Stomach (tissue), 8 donors: ENCODE measurements at regions not wholly inside any gene's neighbourhood (a gene's known extent, or its start where the extent isn't known, plus 50 kb on each side); places are given as distances from the start of the nearest gene placed in this dataset.

Experiments used
- DNase-seq, 2 donors: peaks; one replicate each; pipeline versions ENCODE4 v3.0.0 to v3.0.0-alpha.2; 2013 to 2019
- H3K27ac ChIP-seq, 5 donors: fragments of 200-600 bp in 4 of 5; sonication (generic) in 4 of 5; one replicate each; pipeline ENCODE4 v1.5.1; 2013 to 2019; ENCODE audit warnings: mild to moderate bottlenecking in 1 of 5, moderate library complexity in 1 of 5
- H3K27me3 ChIP-seq, 3 donors: fragments of 200-600 bp; sonication (generic); one replicate each; pipeline ENCODE4 v1.5.1; 2017 to 2019; ENCODE audit warnings: mixed run types in 1 of 3
- H3K36me3 ChIP-seq, 4 donors: fragments of 200-600 bp; sonication (generic); 1 replicate in 3 of 4; 2 replicates in 1 of 4; pipeline ENCODE4 v1.5.1; 2016 to 2019
- H3K4me1 ChIP-seq, 4 donors: fragments of 200-600 bp; sonication (generic); one replicate each; pipeline ENCODE4 v1.5.1; 2016 to 2019
- H3K4me3 ChIP-seq, 4 donors: fragments of 200-600 bp; sonication (generic) in 3 of 4; one replicate each; pipeline ENCODE4 v1.5.1; 2016 to 2019; ENCODE audit warnings: mild to moderate bottlenecking in 1 of 4
- H3K9me3 ChIP-seq, 4 donors: fragments of 200-600 bp; sonication (generic); one replicate each; pipeline ENCODE4 v1.5.1; 2016 to 2019
- EP300 ChIP-seq: sonication (generic); formaldehyde crosslinking; IDR thresholded peaks from one replicate; pipeline ENCODE4 v1.6.1; 2017; ENCODE audit warnings: antibody characterized with exemption
- POLR2A ChIP-seq, 4 donors: fragments of 450-650 bp; IDR thresholded peaks; one replicate each; pipeline ENCODE4 v1.6.1; 2016; ENCODE audit warnings: antibody characterized with exemption in 4 of 4, control low read depth in 2 of 4, mild to moderate bottlenecking in 1 of 4, moderate library complexity in 1 of 4
- POLR2AphosphoS5 ChIP-seq, 3 donors: sonication (generic); formaldehyde crosslinking; IDR thresholded peaks; one replicate each; pipeline ENCODE4 v1.6.1; 2016; ENCODE audit warnings: antibody characterized with exemption in 3 of 3
- WGBS, 5 donors: extraction: QIAGEN DNeasy Blood & Tissue Kit in 3 of 5; methylation state at CpG; one replicate each; pipeline versions ENCODE4 v1.1.5 to v1.1.7; 2013 to 2018; 5-methylcytosine and 5-hydroxymethylcytosine counted together
- intact Hi-C: fragments of 100-400 bp; cut with DNase I; formaldehyde crosslinking; loops from one replicate; pipeline ENCODE4 v1.15.1; 2023; ENCODE audit warnings: low total_unique reads
- TF ChIP-seq, protein P1 (sequence below), 7 experiments: fragments of 450-650 bp in 4 of 7; fragments of 200-600 bp in 3 of 7; sonication (generic) in 3 of 7; IDR thresholded peaks; one replicate each; pipeline ENCODE4 v1.5.1; 2016 to 2019; ENCODE audit warnings: antibody characterized with exemption in 7 of 7, control low read depth in 2 of 7, mild to moderate bottlenecking in 1 of 7
- donor health status: healthy with polysubstance abuse.
- donor health status: Bipolar disorder and iron deficiency.
- donor health status: healthy.

GRCh38 chr5:8493176-8493575 is 624.2 kb downstream of the MTRR start:
- peak in 1 of 2 donors; percentile 14 for DNase-seq
- Histone ChIP-seq H3K27ac (no peak overlapping the region), H3K4me1 (no peaks in the 10 kb centered on the region), H3K27me3 (no peaks in the 10 kb centered on the region), H3K4me3 (no peak overlapping the region), H3K36me3 (peaks cover 0 to 3% (median 0%) of the 10 kb centered on the region in 4 donors), H3K9me3 (peaks cover 4 to 40% (median 24%) of the 10 kb centered on the region in 4 donors)
- TF ChIP-seq EP300 (no peak), POLR2A (IDR thresholded peaks at IDR 0.05) (no peak), POLR2AphosphoS5 (IDR thresholded peaks at IDR 0.05) (no peak)
- TF ChIP-seq, protein P1, sequence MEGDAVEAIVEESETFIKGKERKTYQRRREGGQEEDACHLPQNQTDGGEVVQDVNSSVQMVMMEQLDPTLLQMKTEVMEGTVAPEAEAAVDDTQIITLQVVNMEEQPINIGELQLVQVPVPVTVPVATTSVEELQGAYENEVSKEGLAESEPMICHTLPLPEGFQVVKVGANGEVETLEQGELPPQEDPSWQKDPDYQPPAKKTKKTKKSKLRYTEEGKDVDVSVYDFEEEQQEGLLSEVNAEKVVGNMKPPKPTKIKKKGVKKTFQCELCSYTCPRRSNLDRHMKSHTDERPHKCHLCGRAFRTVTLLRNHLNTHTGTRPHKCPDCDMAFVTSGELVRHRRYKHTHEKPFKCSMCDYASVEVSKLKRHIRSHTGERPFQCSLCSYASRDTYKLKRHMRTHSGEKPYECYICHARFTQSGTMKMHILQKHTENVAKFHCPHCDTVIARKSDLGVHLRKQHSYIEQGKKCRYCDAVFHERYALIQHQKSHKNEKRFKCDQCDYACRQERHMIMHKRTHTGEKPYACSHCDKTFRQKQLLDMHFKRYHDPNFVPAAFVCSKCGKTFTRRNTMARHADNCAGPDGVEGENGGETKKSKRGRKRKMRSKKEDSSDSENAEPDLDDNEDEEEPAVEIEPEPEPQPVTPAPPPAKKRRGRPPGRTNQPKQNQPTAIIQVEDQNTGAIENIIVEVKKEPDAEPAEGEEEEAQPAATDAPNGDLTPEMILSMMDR (IDR thresholded peaks at IDR 0.05), result no peak
- intact Hi-C loops, result no loop called here

DNA sequence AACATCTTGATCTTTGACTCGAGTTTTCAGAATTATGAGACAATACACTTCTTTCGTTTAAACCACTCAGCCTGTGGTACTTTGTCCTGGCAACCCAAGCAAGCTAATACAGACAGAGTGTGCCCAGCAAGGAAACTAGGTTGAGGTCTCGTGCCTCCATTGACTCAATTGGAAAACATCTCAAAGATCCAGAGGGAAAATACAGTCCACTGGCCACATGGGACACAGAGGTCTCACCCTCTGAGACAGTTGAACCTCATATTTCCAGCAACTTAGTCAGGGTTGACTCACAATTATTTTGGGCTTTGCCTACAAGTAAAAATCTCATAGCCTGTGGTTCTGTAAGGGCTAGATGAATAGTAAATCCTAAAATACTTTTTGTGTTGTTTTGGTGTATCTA is 631.5 kb downstream of the MTRR start:
- TF ChIP-seq POLR2A (IDR thresholded peaks at IDR 0.05) (no peak), EP300 (no peak), POLR2AphosphoS5 (IDR thresholded peaks at IDR 0.05) (no peak)
- TF ChIP-seq, protein P1 (IDR thresholded peaks at IDR 0.05), result no peak
- no peak for DNase-seq
- Histone ChIP-seq H3K27me3 (no peaks in the 10 kb centered on the region), H3K4me3 (no peak overlapping the region), H3K36me3 (no peaks in the 10 kb centered on the region), H3K4me1 (no peaks in the 10 kb centered on the region), H3K9me3 (peaks cover 0 to 42% (median 9%) of the 10 kb centered on the region in 4 donors), H3K27ac (no peak overlapping the region)
- intact Hi-C loops, result no loop called here
- 63 to 74% (median 74%) methylated on average over 3 of the region's 3 CpGs for WGBS, 5 donors

DNA sequence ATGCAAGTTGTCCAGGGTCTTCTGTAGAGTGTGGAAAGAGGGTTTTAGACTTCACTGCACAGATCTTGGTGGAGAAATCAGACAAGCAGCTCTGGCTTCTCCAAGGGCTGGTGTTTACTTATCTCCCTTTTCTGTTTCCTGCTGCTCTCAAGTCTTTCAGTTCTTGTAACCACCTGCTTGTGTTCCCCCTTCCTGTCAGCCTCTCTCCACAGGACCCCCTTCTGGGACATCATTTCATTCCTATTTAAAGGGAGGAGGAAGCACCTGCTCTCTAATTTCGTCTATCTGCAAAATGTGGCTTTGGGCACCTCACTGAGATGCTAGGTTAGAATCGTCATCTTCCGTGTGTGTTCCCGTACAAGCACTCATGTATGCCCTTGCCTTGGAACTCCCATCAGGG is 636.2 kb downstream of the MTRR start:
- Histone ChIP-seq H3K36me3 (no peaks in the 10 kb centered on the region), H3K27me3 (no peaks in the 10 kb centered on the region), H3K9me3 (peaks cover 0 to 5% (median 0%) of the 10 kb centered on the region in 4 donors), H3K27ac (no peak overlapping the region), H3K4me3 (no peak overlapping the region), H3K4me1 (no peaks in the 10 kb centered on the region)
- TF ChIP-seq EP300 (no peak), POLR2A (IDR thresholded peaks at IDR 0.05) (no peak), POLR2AphosphoS5 (IDR thresholded peaks at IDR 0.05) (no peak)
- TF ChIP-seq, protein P1 (IDR thresholded peaks at IDR 0.05), result no peak
- DNase-seq, result no peak
- 63 to 74% (median 73%) methylated on average over 4 of the region's 4 CpGs for WGBS, 5 donors
- intact Hi-C loops, result no loop called here

GRCh38 chr5:8508231-8508630 is 639.3 kb downstream of the MTRR start:
- intact Hi-C loops, result no loop called here
- Histone ChIP-seq H3K36me3 (no peaks in the 10 kb centered on the region), H3K4me3 (no peak overlapping the region), H3K9me3 (no peaks in the 10 kb centered on the region), H3K4me1 (no peaks in the 10 kb centered on the region), H3K27ac (no peak overlapping the region), H3K27me3 (no peaks in the 10 kb centered on the region)
- DNase-seq, result no peak
- TF ChIP-seq EP300 (no peak), POLR2A (IDR thresholded peaks at IDR 0.05) (no peak), POLR2AphosphoS5 (IDR thresholded peaks at IDR 0.05) (no peak)
- TF ChIP-seq, protein P1 (IDR thresholded peaks at IDR 0.05), result no peak
